T-helper 9 cell (primary cell): ENCODE measurements at regions not wholly inside any gene's neighbourhood (a gene's known extent, or its start where the extent isn't known, plus 50 kb on each side); places are given as distances from the start of the nearest gene placed in this dataset.

Experiments used
- DNase-seq: peaks from one replicate; pipeline ENCODE4 v3.0.0-alpha.2; 2020

DNA sequence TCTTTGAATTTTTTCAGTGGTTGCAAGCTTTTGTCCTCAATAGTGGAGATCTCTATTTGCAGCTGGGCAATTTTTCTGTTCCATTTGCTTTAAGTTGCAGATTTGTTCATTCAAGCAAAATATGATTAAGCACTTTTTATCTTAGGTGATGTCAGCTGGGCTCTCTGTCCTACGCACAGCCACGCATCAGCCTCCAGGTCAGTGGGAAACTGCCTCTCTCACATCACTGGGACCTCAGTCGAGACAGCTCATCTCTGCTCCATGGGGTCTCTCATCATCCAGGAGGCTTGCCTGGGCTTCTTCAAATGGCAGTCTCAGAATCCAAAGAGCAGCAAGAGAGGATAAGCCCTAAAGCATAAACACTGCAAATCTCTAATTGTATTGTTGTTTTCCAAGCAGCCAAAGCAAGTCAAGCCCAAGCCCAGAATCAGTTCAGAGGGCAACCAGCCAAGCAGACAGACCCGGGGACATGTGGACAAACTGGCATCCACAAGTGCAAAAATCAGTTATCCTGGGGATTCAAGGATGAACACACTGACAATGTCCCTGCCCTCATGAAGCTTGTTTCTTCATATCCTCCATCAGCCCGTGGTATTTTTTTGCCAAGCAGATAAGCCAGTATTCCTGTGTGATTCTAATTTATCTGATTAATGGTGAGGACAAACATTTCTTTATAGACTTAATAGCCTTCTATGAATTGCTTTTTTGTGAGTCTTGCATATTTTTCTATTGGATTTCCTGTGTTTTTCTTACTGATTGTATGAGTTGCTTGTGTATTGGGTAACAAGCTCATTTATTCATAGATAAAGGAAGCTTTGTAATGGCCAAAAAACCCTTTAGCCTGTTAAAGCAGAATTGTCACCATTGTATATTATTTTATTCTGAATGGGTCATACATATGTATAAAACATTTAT is 262.5 kb downstream of the GXYLT1 start:
- DNase-seq, result no peak

- DNase-seq, result no peak
These were observed 275.2 kb downstream of the GXYLT1 start for GRCh38 chr12:41869432-41869831.

GRCh38 chr12:41866878-41867430 is 277.7 kb downstream of the GXYLT1 start:
- DNase-seq, result no peak

DNA sequence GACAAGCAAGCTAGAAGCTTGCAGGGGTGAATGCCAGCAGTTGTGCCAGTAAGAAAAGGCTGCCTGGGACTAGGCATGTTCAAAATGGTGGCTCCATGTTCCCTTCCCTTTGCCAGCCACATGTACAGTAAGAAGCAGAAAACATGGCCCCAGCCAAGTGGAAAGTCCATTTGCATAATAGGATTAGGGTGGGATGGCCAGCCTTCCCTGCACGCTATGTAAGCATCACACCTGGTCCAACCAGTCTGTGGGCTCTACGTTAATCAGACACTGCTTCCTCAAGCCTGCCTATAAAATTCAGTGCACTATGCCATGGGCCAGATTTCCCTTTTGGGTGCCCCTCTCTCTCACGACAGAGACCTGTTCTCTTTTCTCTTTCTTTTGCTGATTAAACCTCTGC is 288.4 kb downstream of the GXYLT1 start:
- no peak for DNase-seq

- no peak for DNase-seq
These were observed 294.6 kb downstream of the GXYLT1 start for GRCh38 chr12:41850046-41850445.

- DNase-seq, result no peak
These were observed 298.0 kb downstream of the GXYLT1 start for GRCh38 chr12:41846718-41847117.

- DNase-seq, result no peak
These were observed 308.3 kb downstream of the GXYLT1 start for GRCh38 chr12:41836416-41836815.

DNA sequence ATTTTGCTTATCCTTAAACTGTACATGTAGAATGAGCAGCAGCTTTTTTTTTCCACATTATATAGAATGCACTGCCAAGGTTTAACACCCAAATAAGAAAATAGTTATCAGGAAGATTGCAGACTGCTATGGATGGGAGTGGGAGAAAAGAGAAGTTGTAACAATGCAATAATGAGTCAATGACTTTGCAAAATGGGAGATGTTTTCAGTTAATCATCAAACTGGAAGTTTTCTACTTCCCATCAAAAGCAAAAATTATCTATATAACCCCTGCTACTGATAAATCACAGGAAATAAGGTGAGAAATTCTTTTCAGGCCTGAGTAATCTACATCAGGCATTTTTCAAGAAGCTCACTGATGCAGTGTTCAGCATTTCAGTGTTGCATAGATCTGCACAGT is 309.1 kb downstream of the GXYLT1 start:
- DNase-seq, result no peak

GRCh38 chr12:41819948-41820347 is 324.7 kb downstream of the GXYLT1 start:
- no peak for DNase-seq

- DNase-seq, result no peak
These were observed 340.6 kb downstream of the GXYLT1 start for GRCh38 chr12:41804026-41804425.

DNA sequence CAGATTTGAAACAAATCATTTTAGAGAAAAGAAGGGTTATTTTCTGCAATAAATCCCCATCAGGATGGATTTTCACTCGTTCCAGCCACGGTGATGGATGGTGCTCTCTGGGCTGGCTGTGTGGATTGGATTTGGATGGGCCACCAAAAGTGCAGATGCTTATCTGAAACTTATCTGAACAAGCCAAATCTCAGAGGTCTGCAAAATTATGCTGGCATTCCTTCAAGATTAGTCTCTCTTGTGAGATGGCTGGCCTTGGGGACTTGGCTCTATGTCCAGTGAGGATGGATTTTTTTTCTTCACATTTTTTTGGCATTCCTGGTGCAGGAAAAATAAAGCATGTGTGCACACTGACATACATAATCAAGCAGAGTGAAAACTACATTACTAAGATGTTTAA is 341.9 kb downstream of the GXYLT1 start:
- no peak for DNase-seq

GRCh38 chr12:41801261-41801660 is 343.4 kb downstream of the GXYLT1 start:
- DNase-seq, result no peak

DNA sequence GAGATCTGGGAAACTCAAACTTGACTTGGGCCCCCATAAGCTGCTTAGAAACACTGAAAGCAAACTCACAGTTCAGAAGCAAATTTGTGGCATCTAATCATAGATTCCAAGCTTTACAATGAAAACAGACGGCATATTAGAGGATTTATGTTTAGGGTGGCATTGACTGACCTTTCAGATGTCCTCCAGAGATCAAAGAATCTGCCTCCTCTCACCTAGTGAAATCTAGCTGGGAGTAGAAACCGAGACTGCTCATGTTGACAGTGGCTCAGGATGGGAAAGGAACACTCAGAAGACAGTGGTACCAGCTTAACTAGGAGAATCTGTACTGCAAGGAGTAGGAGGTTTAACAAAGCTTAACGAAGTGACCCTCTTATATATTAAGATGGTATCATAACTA is 345.0 kb downstream of the GXYLT1 start:
- DNase-seq, result no peak

GRCh38 chr12:41795910-41796309 is 348.8 kb downstream of the GXYLT1 start:
- DNase-seq, result no peak

DNA sequence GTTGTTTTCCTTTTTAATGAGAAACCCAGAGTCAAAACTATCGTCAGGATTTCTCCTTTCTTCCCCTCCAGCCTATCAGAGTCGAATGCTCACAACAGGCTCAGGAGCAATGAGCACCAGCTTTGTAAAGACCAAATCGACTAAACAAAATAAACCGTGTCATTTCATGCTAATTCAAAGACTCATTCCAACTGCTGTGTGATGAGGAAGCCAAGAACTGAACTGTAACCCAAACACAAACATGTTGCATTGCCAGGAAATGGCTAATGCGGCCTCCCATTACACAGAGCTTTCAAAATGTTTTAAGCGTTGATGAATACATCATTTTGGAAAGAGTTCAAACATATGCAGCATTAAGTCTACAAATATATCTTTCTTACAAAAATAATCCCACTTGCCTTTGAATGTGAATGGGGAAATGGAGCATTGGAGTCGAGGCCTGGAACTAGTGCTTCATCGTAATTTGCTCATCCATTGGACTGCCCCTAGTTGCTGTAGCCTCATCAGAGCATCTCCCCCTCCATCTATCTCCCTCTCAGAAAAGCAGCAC is 349.5 kb downstream of the GXYLT1 start:
- DNase-seq, result no peak

DNA sequence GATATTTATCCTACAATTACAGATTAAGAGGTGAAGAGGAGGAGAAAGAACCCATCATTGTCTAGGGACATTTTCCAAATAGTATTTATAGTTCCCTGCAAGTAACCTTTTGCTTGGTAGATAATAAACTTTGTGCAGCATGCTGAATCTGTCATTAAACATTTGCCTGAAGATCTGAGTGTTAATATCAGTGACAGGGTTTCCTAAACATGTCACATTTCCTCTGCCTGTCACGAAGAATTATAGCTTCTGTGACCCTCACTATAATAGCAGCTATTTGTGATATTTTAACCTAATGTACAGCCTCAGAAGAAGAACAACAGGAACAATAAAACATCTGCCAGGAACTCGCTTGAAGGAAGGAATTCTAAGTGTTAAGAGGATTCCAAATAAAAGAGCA is 350.3 kb downstream of the GXYLT1 start:
- no peak for DNase-seq

DNA sequence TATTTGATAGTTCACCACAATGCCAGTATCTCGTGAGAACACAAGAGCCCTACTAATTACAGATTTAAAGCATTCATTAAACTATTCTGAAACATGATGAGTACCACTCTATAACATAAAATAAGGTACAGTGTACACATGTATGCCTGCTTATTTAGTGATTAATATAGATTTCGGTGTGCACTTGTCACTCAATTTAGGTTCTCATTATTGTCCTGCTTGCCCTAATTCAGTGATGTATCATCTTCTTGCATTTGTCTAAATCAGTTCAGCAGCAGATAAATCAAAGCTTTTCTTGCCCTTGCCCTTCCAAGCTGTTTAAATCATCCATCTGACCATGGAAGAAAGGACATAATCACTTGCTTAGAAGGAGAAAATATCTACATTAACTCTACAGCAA is 359.7 kb downstream of the GXYLT1 start:
- DNase-seq, result no peak

GRCh38 chr12:41778934-41779333 is 365.7 kb downstream of the GXYLT1 start:
- DNase-seq, result no peak

- DNase-seq, result no peak
These were observed 367.4 kb downstream of the GXYLT1 start for GRCh38 chr12:41777064-41777790.

DNA sequence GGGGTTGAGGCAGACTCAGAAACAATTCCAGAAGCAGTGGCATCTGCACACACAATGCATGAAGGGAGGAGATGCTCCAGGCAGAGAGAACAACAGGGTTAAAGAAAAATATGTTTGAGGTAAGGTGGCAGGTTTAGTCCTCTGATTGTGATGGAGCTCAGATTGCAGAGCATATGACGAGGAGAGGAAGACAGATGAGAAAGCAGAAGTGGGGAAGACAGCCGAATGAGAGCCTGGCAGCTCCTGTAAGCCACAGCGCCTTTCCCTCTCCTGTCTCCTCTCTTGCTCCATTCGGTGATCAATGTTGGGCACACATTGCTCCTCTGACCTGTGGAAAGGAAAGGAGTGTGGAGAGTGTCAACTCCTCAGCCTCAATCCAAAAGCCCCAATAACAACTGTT is 372.2 kb downstream of the GXYLT1 start:
- DNase-seq, result no peak

GRCh38 chr12:41769810-41770209 is 374.9 kb downstream of the GXYLT1 start:
- DNase-seq, result no peak

DNA sequence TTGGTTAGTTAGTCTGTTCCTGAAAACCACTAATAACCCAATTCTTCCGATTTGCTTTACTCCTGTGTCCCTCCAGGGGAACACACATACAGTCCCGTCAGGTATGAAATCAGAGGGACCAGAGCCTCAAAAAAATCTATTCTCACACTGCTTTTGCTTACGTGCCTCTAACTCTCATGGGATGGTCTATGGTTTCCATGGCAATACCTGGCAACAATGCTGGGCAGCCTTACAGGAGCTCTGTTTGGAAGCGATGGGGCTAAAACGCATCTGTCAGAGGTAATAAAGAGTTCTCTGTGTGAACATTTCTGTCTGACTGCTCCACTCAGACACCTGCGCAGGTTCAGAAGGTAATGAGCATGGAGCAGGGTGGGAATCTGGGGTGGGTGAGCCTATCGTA is 376.2 kb downstream of the GXYLT1 start:
- no peak for DNase-seq

DNA sequence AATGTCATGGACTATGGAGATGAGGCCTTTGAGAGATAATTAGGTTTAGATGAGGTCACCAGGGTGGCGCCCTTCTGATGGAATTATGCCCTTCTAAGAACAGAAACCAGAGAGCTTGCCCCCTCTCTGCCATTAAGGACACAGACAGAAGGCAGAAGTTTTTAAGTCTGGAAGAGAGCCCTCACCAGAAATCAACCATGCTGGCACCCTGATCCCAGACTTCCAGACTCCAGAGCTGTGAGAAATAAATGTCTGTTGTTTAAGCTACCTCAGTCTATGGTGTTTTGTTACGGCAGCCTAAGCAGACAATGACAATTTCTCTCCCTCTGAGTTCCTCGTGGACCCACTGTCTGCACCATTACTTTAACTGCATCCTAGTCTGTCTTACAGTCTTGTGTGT is 382.0 kb downstream of the GXYLT1 start:
- DNase-seq, result no peak

- no peak for DNase-seq
These were observed 399.1 kb downstream of the GXYLT1 start for GRCh38 chr12:41745593-41745992.
